HepG2 (cell line): ENCODE measurements at regions not wholly inside any gene's neighbourhood (a gene's known extent, or its start where the extent isn't known, plus 50 kb on each side); places are given as distances from the start of the nearest gene placed in this dataset.

ENCODE experiments used
- ASH2L ChIP-seq: fragments of 300-600, 200-600 bp; sonication (generic); IDR thresholded peaks from 2 replicates; pipeline ENCODE4 v1.7.0; 2017; ENCODE audit warnings: low read depth, mild to moderate bottlenecking, moderate library complexity, mixed read lengths, low read length; ENCODE audit not compliant: insufficient read length
- CBX1 ChIP-seq: IDR thresholded peaks from one replicate; pipeline ENCODE4 v1.6.1; 2016; ENCODE audit warnings: antibody characterized with exemption, low read depth
- ERF ChIP-seq: IDR thresholded peaks from 2 replicates; pipeline ENCODE4 v1.6.1; 2018; ENCODE audit warnings: missing biosample characterization, missing genetic modification reagents
- GABPB1 ChIP-seq: IDR thresholded peaks from 2 replicates; pipeline ENCODE4 v1.6.1; 2016; ENCODE audit warnings: mild to moderate bottlenecking, missing genetic modification reagents, moderate library complexity, missing compliant biosample characterization
- ISX ChIP-seq: sonication (generic); formaldehyde crosslinking; conservative IDR thresholded peaks from 2 replicates; pipeline ENCODE4 v1.5.0; 2020; ENCODE audit warnings: missing genetic modification reagents
- KLF13 ChIP-seq: sonication (generic); formaldehyde crosslinking; IDR thresholded peaks from 2 replicates; pipeline ENCODE4 v1.4.0; 2020; ENCODE audit warnings: mild to moderate bottlenecking, missing genetic modification reagents
- NFYC ChIP-seq: IDR thresholded peaks from 2 replicates; pipeline ENCODE4 v1.6.1; 2016; ENCODE audit warnings: missing genetic modification reagents, missing compliant biosample characterization
- PHF8 ChIP-seq: sonication (generic); formaldehyde crosslinking; IDR thresholded peaks from 2 replicates; pipeline ENCODE4 v1.5.0; 2020; ENCODE audit warnings: missing genetic modification reagents
- PRPF4 ChIP-seq: fragments of 200-400 bp; formaldehyde crosslinking; IDR thresholded peaks from 2 replicates; pipeline ENCODE4 v1.6.1; 2016; ENCODE audit warnings: low read length, low read depth; ENCODE audit not compliant: poor library complexity, severe bottlenecking
- SIX1 ChIP-seq: sonication (generic); formaldehyde crosslinking; IDR thresholded peaks from 2 replicates; pipeline ENCODE4 v1.4.0; 2020; ENCODE audit warnings: missing genetic modification reagents, borderline replicate concordance
- SOX6 ChIP-seq, 2 experiments: fragments of 450-650 bp in 1 of 2; sonication (generic) in 1 of 2; formaldehyde crosslinking in 1 of 2; IDR thresholded peaks; 2 replicates each; pipeline versions ENCODE4 v1.4.0 to v1.6.1; 2017 to 2020; ENCODE audit warnings: antibody characterized with exemption in 1 of 2, mild to moderate bottlenecking in 1 of 2, missing genetic modification reagents in 1 of 2
- SRSF9 ChIP-seq: fragments of 200-400 bp; formaldehyde crosslinking; IDR thresholded peaks from 2 replicates; pipeline ENCODE4 v1.6.1; 2018; ENCODE audit warnings: borderline replicate concordance, mild to moderate bottlenecking, low read depth, low read length; ENCODE audit not compliant: insufficient read depth, poor library complexity, severe bottlenecking
- ZFP90 ChIP-seq: sonication (generic); formaldehyde crosslinking; IDR thresholded peaks from 2 replicates; pipeline ENCODE4 v1.8.0; 2022; ENCODE audit warnings: missing genetic modification reagents, mild to moderate bottlenecking, inconsistent platforms, borderline replicate concordance
- ZFYVE20 ChIP-seq: sonication (generic); formaldehyde crosslinking; IDR thresholded peaks from 2 replicates; pipeline ENCODE4 v1.8.0; 2023; ENCODE audit warnings: low read depth, mild to moderate bottlenecking, moderate library complexity, missing genetic modification reagents, borderline replicate concordance
- ZHX1 ChIP-seq: sonication (generic); formaldehyde crosslinking; IDR thresholded peaks from 2 replicates; pipeline ENCODE4 v1.8.1; 2022; ENCODE audit warnings: low read depth, mild to moderate bottlenecking, missing genetic modification reagents
- ZMYM2 ChIP-seq: sonication (generic); formaldehyde crosslinking; IDR thresholded peaks from 2 replicates; pipeline ENCODE4 v1.8.0; 2022; ENCODE audit warnings: mild to moderate bottlenecking, missing genetic modification reagents
- ZNF251 ChIP-seq: sonication (generic); formaldehyde crosslinking; IDR thresholded peaks from 2 replicates; pipeline ENCODE4 v1.9.0; 2021; ENCODE audit warnings: mild to moderate bottlenecking, missing genetic modification reagents
- ZNF260 ChIP-seq: sonication (generic); formaldehyde crosslinking; IDR thresholded peaks from 2 replicates; pipeline ENCODE4 v1.4.0; 2020; ENCODE audit warnings: missing genetic modification reagents, low read depth, mild to moderate bottlenecking, borderline replicate concordance
- ZNF468 ChIP-seq: sonication (generic); formaldehyde crosslinking; IDR thresholded peaks from 2 replicates; pipeline ENCODE4 v1.8.0; 2022; ENCODE audit warnings: mild to moderate bottlenecking, moderate library complexity, missing genetic modification reagents
- ZNF577 ChIP-seq: sonication (generic); formaldehyde crosslinking; IDR thresholded peaks from 2 replicates; pipeline ENCODE4 v1.4.0; 2020; ENCODE audit warnings: mild to moderate bottlenecking, low read depth, missing genetic modification reagents, borderline replicate concordance
- ZNF749 ChIP-seq: sonication (generic); formaldehyde crosslinking; IDR thresholded peaks from 2 replicates; pipeline ENCODE4 v1.8.0; 2022; ENCODE audit warnings: mild to moderate bottlenecking, missing genetic modification reagents, moderate library complexity, borderline replicate concordance
- TF ChIP-seq, protein P1 (sequence below): sonication (generic); formaldehyde crosslinking; IDR thresholded peaks from 2 replicates; pipeline ENCODE4 v1.4.0; 2020; ENCODE audit warnings: mild to moderate bottlenecking, missing genetic modification reagents

- TF ChIP-seq, protein P1, sequence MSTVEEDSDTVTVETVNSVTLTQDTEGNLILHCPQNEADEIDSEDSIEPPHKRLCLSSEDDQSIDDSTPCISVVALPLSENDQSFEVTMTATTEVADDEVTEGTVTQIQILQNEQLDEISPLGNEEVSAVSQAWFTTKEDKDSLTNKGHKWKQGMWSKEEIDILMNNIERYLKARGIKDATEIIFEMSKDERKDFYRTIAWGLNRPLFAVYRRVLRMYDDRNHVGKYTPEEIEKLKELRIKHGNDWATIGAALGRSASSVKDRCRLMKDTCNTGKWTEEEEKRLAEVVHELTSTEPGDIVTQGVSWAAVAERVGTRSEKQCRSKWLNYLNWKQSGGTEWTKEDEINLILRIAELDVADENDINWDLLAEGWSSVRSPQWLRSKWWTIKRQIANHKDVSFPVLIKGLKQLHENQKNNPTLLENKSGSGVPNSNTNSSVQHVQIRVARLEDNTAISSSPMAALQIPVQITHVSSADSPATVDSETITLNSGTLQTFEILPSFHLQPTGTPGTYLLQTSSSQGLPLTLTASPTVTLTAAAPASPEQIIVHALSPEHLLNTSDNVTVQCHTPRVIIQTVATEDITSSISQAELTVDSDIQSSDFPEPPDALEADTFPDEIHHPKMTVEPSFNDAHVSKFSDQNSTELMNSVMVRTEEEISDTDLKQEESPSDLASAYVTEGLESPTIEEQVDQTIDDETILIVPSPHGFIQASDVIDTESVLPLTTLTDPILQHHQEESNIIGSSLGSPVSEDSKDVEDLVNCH: no peak
- TF ChIP-seq SOX6 (IDR thresholded peaks at IDR 0.05): no peak
- TF ChIP-seq SOX6 (CRISPR knock-in tag; IDR thresholded peaks at IDR 0.05): peak; percentile 97
- TF ChIP-seq ZNF251: no peak
- 0 out of 2 replicates have a peak, but pooled peaks have one; percentile 26 for TF ChIP-seq KLF13 (CRISPR knock-in tag)
- TF ChIP-seq ZNF260 (CRISPR knock-in tag): no peak
- TF ChIP-seq ASH2L: peak; percentile 59
- TF ChIP-seq ZHX1 (CRISPR knock-in tag): peak; percentile 90; the same call in 1 of the 2 replicates
- TF ChIP-seq ZNF749 (CRISPR knock-in tag): no peak
- peak; percentile 82; the same call in 1 of the 2 replicates for TF ChIP-seq ZFP90 (CRISPR knock-in tag)
- TF ChIP-seq ZMYM2: peak; percentile 96
- no peak for TF ChIP-seq PRPF4
- no peak for TF ChIP-seq ZNF468 (CRISPR knock-in tag)
- TF ChIP-seq ZNF577: 0 out of 2 replicates have a peak, but pooled peaks have one; percentile 69
- peak; percentile 93 for TF ChIP-seq GABPB1 (CRISPR knock-in tag)
- peak; percentile 52 for TF ChIP-seq NFYC
- TF ChIP-seq SRSF9: no peak
- TF ChIP-seq CBX1: peak; percentile 97
- TF ChIP-seq ZFYVE20 (CRISPR knock-in tag): no peak
- peak; percentile 32; the same call in 1 of the 2 replicates for TF ChIP-seq SIX1 (CRISPR knock-in tag)
- peak; percentile 51; the same call in 1 of the 2 replicates for TF ChIP-seq PHF8 (CRISPR knock-in tag)
- TF ChIP-seq ERF: peak; percentile 97
- no peak for TF ChIP-seq ISX (CRISPR knock-in tag)
These were observed 84.2 kb downstream of the CEBPB start (continued) for GRCh38 chr20:50274570-50275430.
